Trophoblast cell (in vitro differentiated cells and primary cell): ENCODE measurements at regions not wholly inside any gene's neighbourhood (a gene's known extent, or its start where the extent isn't known, plus 50 kb on each side); places are given as distances from the start of the nearest gene placed in this dataset.

Source experiments
- DNase-seq, 2 donors: peaks; one replicate each; pipeline ENCODE4 v3.0.0-alpha.2; 2016
- H2AFZ ChIP-seq: 2 replicates; pipeline ENCODE4 v1.6.1; 2013; ENCODE audit warnings: low read length, moderate library complexity, mild to moderate bottlenecking; ENCODE audit not compliant: insufficient read depth, poor library complexity
- H2AK5ac ChIP-seq: 2 replicates; pipeline ENCODE4 v1.6.1; 2013; ENCODE audit warnings: mild to moderate bottlenecking, low read length
- H2BK120ac ChIP-seq: 2 replicates; pipeline ENCODE4 v1.6.1; 2013; ENCODE audit warnings: low read length, mild to moderate bottlenecking, moderate library complexity; ENCODE audit not compliant: insufficient read depth, poor library complexity
- H2BK12ac ChIP-seq: 2 replicates; pipeline ENCODE4 v1.6.1; 2013; ENCODE audit warnings: mild to moderate bottlenecking, low read length, moderate library complexity
- H2BK5ac ChIP-seq: 2 replicates; pipeline ENCODE4 v1.6.1; 2013; ENCODE audit warnings: low read length, low read depth, moderate library complexity, mild to moderate bottlenecking; ENCODE audit not compliant: poor library complexity
- H3K14ac ChIP-seq: 2 replicates; pipeline ENCODE4 v1.6.1; 2013; ENCODE audit warnings: mild to moderate bottlenecking, low read length
- H3K18ac ChIP-seq: 2 replicates; pipeline ENCODE4 v1.6.1; 2013; ENCODE audit warnings: mild to moderate bottlenecking, low read length
- H3K23ac ChIP-seq: 2 replicates; pipeline ENCODE4 v1.6.1; 2013; ENCODE audit warnings: low read length
- H3K27ac ChIP-seq: 2 replicates; pipeline ENCODE4 v1.5.1; 2013; ENCODE audit warnings: low read depth, mild to moderate bottlenecking, inconsistent platforms, low read length, moderate library complexity
- H3K27me3 ChIP-seq: 2 replicates; pipeline ENCODE4 v1.6.1; 2013; ENCODE audit warnings: inconsistent platforms, mild to moderate bottlenecking, low read length, moderate library complexity; ENCODE audit not compliant: insufficient read depth
- H3K36me3 ChIP-seq, 2 experiments: 1 replicate in 1 of 2; 2 replicates in 1 of 2; pipeline ENCODE4 v1.6.1; 2013; ENCODE audit warnings: low read length in 2 of 2, mild to moderate bottlenecking in 2 of 2, moderate library complexity in 1 of 2; ENCODE audit not compliant: insufficient read depth in 2 of 2, control insufficient read depth in 1 of 2
- H3K4ac ChIP-seq: 2 replicates; pipeline ENCODE4 v1.6.1; 2013; ENCODE audit warnings: low read depth, mild to moderate bottlenecking, low read length, moderate library complexity
- H3K4me1 ChIP-seq, 2 experiments: 1 replicate in 1 of 2; 2 replicates in 1 of 2; pipeline ENCODE4 v1.6.1; 2013; ENCODE audit warnings: low read length in 2 of 2, mild to moderate bottlenecking in 2 of 2, moderate library complexity in 1 of 2; ENCODE audit not compliant: insufficient read depth in 2 of 2, control insufficient read depth in 1 of 2
- H3K4me2 ChIP-seq: 2 replicates; pipeline ENCODE4 v1.6.1; 2013; ENCODE audit warnings: inconsistent platforms, mild to moderate bottlenecking, low read length, moderate library complexity
- H3K4me3 ChIP-seq: 2 replicates; pipeline ENCODE4 v1.5.1; 2013; ENCODE audit warnings: mild to moderate bottlenecking, low read depth, low read length, inconsistent platforms
- H3K79me1 ChIP-seq: one replicate; pipeline ENCODE4 v1.6.1; 2013; ENCODE audit warnings: low read length
- H3K79me2 ChIP-seq: 2 replicates; pipeline ENCODE4 v1.6.1; 2013; ENCODE audit warnings: low read length, mild to moderate bottlenecking; ENCODE audit not compliant: control insufficient read depth, insufficient read depth, poor library complexity
- H3K9ac ChIP-seq: 2 replicates; pipeline ENCODE4 v1.6.1; 2013; ENCODE audit warnings: mild to moderate bottlenecking, low read length
- H3K9me3 ChIP-seq: 2 replicates; pipeline ENCODE4 v1.6.1; 2013; ENCODE audit warnings: low read depth, mild to moderate bottlenecking, control low read depth, inconsistent platforms, low read length; ENCODE audit not compliant: insufficient read depth
- H4K12ac ChIP-seq: 2 replicates; pipeline ENCODE4 v1.6.1; 2013; ENCODE audit warnings: low read depth, mild to moderate bottlenecking, low read length, moderate library complexity
- H4K8ac ChIP-seq: 2 replicates; pipeline ENCODE4 v1.6.1; 2013; ENCODE audit warnings: low read depth, mild to moderate bottlenecking, low read length, moderate library complexity
- H4K91ac ChIP-seq: one replicate; pipeline ENCODE4 v1.6.1; 2013; ENCODE audit warnings: low read depth, mild to moderate bottlenecking, low read length, moderate library complexity
- WGBS: extraction: QIAGEN DNeasy Blood & Tissue Kit; methylation state at CpG from one replicate; pipeline ENCODE4 v1.1.7; 2013; ENCODE audit warnings: missing lambda C conversion rate; ENCODE audit not compliant: insufficient read length, insufficient coverage; ENCODE audit errors: extremely low coverage; 5-methylcytosine and 5-hydroxymethylcytosine counted together

GRCh38 chr17:77416105-77416713 lies 275.4 kb downstream of the SEC14L1 start:
- no peak overlapping the region for H4K91ac ChIP-seq
- H3K4me1 ChIP-seq = peaks cover 20 to 22% of the 10 kb centered on the region in 2 experiments
- H4K8ac ChIP-seq = no peak overlapping the region
- peaks cover 4% of the 10 kb centered on the region for H3K79me1 ChIP-seq
- H3K4me3 ChIP-seq = no peak overlapping the region
- WGBS = no CpG with 5 or more reads among the region's 17 CpGs
- no peak overlapping the region for H2BK5ac ChIP-seq
- H3K23ac ChIP-seq = no peak overlapping the region
- no peak overlapping the region for H2AFZ ChIP-seq
- no peak overlapping the region for H2BK120ac ChIP-seq
- H3K14ac ChIP-seq = no peak overlapping the region
- H3K4ac ChIP-seq = no peak overlapping the region
- no peak overlapping the region for H3K27ac ChIP-seq
- H2AK5ac ChIP-seq = no peak overlapping the region
- H3K79me2 ChIP-seq = no peaks in the 10 kb centered on the region
- H2BK12ac ChIP-seq = no peak overlapping the region
- H3K4me2 ChIP-seq = no peak overlapping the region
- H3K18ac ChIP-seq = no peak overlapping the region
- H3K36me3 ChIP-seq = peaks cover 0 to 6% of the 10 kb centered on the region in 2 experiments
- no peak for DNase-seq
- H3K27me3 ChIP-seq = no peaks in the 10 kb centered on the region
- H4K12ac ChIP-seq = no peak overlapping the region
- H3K9ac ChIP-seq = no peak overlapping the region
- peaks cover 1% of the 10 kb centered on the region for H3K9me3 ChIP-seq

- Histone ChIP-seq H3K9me3 (peaks cover 1% of the 10 kb centered on the region), H3K23ac (no peak overlapping the region), H2AK5ac (no peak overlapping the region), H3K9ac (no peak overlapping the region), H3K14ac (no peak overlapping the region), H2BK12ac (no peak overlapping the region), H3K36me3 (peaks cover 0 to 4% of the 10 kb centered on the region in 2 experiments), H4K12ac (no peak overlapping the region), H2BK120ac (no peak overlapping the region), H3K79me1 (peaks cover 7% of the 10 kb centered on the region), H2AFZ (no peak overlapping the region), H3K4me1 (peaks cover 33% of the 10 kb centered on the region in 2 experiments), H3K79me2 (no peaks in the 10 kb centered on the region), H3K18ac (no peak overlapping the region), H3K4me3 (no peak overlapping the region), H3K27ac (no peak overlapping the region), H3K4me2 (no peak overlapping the region), H3K4ac (no peak overlapping the region), H2BK5ac (no peak overlapping the region), H3K27me3 (no peaks in the 10 kb centered on the region), H4K8ac (no peak overlapping the region), H4K91ac (no peak overlapping the region)
- WGBS = no CpG with 5 or more reads among the region's 12 CpGs
- DNase-seq = no peak
Measured at GRCh38 chr17:77417575-77417974, 276.8 kb downstream of the SEC14L1 start.

GRCh38 chr17:77418609-77419008 lies 277.8 kb downstream of the SEC14L1 start:
- Histone ChIP-seq H3K79me2 (no peaks in the 10 kb centered on the region), H2BK120ac (no peak overlapping the region), H3K27me3 (no peaks in the 10 kb centered on the region), H2BK5ac (no peak overlapping the region), H3K14ac (no peak overlapping the region), H4K12ac (no peak overlapping the region), H3K18ac (no peak overlapping the region), H2BK12ac (no peak overlapping the region), H3K4me3 (no peak overlapping the region), H2AFZ (no peak overlapping the region), H3K4ac (no peak overlapping the region), H4K91ac (no peak overlapping the region), H3K4me2 (no peak overlapping the region), H3K36me3 (peaks cover 1 to 4% of the 10 kb centered on the region in 2 experiments), H3K79me1 (peaks cover 9% of the 10 kb centered on the region), H4K8ac (no peak overlapping the region), H2AK5ac (no peak overlapping the region), H3K23ac (no peak overlapping the region), H3K9ac (no peak overlapping the region), H3K4me1 (peaks cover 39% of the 10 kb centered on the region in 2 experiments), H3K9me3 (peaks cover 1% of the 10 kb centered on the region), H3K27ac (no peak overlapping the region)
- no peak for DNase-seq
- WGBS = no CpG with 5 or more reads among the region's 12 CpGs

GRCh38 chr17:77419095-77419494 lies 278.3 kb downstream of the SEC14L1 start:
- Histone ChIP-seq H2BK120ac (no peak overlapping the region), H3K79me2 (no peaks in the 10 kb centered on the region), H4K12ac (no peak overlapping the region), H3K18ac (no peak overlapping the region), H3K27ac (no peak overlapping the region), H2BK12ac (no peak overlapping the region), H4K8ac (no peak overlapping the region), H3K79me1 (peaks cover 9% of the 10 kb centered on the region), H3K36me3 (peaks cover 1 to 4% of the 10 kb centered on the region in 2 experiments), H3K4me3 (no peak overlapping the region), H3K4me2 (no peak overlapping the region), H2AFZ (no peak overlapping the region), H2BK5ac (no peak overlapping the region), H3K23ac (no peak overlapping the region), H2AK5ac (peak overlapping the region; percentile 22), H3K9me3 (peaks cover 1% of the 10 kb centered on the region), H3K27me3 (no peaks in the 10 kb centered on the region), H3K9ac (no peak overlapping the region), H3K4me1 (peaks cover 43 to 44% of the 10 kb centered on the region in 2 experiments), H3K4ac (no peak overlapping the region), H4K91ac (no peak overlapping the region), H3K14ac (no peak overlapping the region)
- whole genome bisulfite sequencing = no CpG with 5 or more reads among the region's 17 CpGs
- DNase-seq = no peak
